Fibroblast of upper back skin (primary cell): ENCODE measurements at regions not wholly inside any gene's neighbourhood (a gene's known extent, or its start where the extent isn't known, plus 50 kb on each side); places are given as distances from the start of the nearest gene placed in this dataset.
"Not testable (repeated sequence)": the region's sequence is repeated elsewhere in the genome, so short reads cannot be mapped to it uniquely, and the experiment has no call there.

Experiments used
- DNase-seq: peaks from one replicate; pipeline ENCODE4 v3.0.0-alpha.2; 2013

DNA sequence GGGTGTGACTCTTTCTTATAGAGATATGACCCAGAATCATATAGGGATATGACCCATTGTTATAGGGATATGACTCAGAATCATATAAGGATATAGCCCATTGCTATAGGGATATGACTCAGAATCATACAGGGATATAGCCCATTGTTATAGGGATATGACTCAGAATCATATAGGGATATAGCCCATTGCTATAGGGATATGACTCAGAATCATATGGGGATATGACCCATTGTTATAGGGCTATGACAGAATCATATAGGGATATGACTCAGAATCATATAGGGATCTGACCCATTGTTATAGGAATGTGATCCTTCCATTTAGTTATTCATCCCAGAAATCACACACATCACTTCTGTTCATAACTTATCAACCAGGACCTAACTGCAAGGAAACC, 312.2 kb upstream of the ADARB2 start:
- DNase-seq = no peak

DNA sequence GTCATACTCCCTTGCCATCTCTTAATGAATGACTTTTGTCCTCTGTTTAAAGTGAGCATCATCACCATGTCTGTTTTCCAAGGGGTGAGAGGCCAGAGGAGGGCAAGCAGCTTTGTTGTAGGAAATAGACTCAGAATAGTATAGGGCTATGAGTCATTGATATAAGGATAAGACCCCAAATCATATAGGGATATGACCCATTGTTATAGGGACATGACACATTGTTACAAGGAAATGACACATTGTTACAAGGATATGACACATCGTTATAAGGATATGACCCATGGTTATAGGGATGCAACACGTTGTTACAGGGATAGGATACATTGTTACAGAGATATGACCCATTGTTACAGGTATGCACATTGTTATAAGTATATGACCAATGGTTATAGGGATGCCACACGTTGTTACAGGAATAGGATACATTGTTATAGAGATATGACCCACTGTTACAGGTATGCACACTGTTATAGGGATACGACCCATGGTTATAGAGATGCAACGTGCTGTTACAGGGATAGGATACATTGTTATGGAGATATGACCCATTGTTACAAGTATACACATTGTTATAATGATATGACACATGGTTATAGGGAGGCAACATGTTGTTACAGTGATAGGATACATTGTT, 311.1 kb upstream of the ADARB2 start:
- DNase-seq = no peak

DNA sequence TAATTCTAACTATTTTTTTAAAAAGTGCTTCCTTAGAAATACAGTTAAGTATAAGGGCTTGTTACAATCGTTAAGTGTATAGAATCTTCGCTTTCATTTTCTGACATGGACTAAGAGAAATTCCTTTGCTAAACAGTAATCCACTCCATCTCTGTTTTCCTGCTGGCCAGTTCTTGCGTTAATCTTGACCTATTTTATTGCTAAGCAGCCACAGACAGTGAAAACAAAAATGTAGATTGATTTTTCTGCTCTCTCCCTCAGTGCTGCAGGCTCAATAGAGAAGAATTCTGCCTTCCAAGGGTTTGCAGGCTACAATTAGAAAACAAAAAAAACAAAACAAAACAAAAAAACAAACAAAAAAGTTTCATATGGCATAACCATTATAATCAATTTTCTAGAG, 310.4 kb upstream of the ADARB2 start:
- no peak for DNase-seq

- no peak for DNase-seq
These were observed 306.1 kb upstream of the ADARB2 start for GRCh38 chr10:2043379-2043778.

DNA sequence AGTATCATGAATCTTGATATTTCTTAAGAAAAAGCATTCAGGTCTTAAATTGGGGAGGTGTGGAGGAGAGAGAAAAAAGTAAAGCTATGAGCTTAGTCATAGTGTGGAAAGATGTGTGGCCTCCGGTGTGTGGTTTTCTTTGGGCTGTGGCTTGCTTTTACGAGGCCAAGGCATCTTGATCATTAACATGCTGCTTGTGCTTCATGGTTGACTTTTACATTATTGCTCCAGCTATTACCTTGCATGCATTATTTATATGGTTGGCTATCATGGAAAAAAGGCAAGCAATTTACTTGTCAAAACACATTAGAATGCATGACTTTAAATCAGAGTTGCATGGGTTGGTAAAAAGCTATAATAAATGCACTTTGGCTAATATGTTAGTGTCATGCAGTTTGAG, 300.7 kb upstream of the ADARB2 start:
- no peak for DNase-seq

DNA sequence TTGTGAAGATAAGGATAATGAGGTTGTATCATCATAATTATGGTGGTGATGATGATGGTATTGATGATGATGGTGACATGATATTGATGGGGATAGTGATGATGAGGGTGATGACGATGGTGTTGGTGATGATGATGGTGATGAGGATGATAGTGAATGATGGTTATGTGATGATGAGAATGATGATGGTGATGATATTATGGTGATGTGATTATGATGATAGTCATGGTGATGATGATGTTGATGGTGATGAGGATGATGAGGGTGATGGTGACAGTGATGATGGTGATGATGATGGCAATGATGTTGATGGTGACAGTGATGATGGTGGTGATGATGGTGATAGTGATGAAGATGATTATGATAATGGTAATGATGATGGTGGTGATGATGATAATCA, 299.9 kb upstream of the ADARB2 start:
- DNase-seq = no peak

DNA sequence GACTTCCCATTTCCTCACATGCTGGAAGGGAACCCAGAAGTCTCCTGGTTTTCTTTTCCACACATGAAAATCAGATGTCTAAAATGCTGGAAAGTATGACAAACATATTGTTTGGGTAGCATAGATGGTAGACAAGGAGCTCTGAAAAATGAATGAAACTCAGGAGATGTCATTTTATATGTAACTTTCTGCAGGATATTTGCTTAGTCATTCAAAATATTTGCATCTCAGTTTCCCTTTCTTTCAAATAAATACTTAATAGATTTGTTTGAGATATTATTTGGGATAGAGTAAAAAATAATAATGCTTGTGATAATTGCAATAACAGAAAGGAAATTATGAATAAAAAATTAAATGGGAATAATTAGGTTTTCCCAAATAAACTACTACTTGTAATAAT, 298.9 kb upstream of the ADARB2 start:
- DNase-seq = no peak

GRCh38 chr10:2030046-2030445, 292.7 kb upstream of the ADARB2 start:
- DNase-seq = no peak

DNA sequence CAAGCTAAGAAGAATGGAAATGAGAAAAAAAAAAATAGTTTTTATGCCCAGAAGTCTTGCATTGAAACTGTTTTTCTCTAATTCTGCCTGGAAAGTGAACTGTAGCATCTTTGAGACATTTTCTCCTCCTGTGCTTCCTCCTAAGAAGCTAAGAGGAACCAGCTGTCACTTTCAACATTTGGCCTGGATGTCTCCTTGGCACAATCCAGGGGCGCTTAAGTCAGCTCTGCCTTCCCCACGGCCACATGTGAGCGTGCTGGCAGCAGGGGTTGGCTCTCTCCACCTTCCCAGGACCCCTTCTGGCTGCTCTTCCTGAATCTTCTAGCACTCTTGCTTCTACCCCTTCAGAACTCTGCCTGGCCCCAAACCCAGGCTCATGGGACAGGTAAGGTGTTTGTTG, 289.6 kb upstream of the ADARB2 start:
- no peak for DNase-seq

GRCh38 chr10:2024750-2025149, 287.4 kb upstream of the ADARB2 start:
- DNase-seq = not testable (repeated sequence)

GRCh38 chr10:2023687-2024086, 286.4 kb upstream of the ADARB2 start:
- no peak for DNase-seq

GRCh38 chr10:2022401-2022800, 285.1 kb upstream of the ADARB2 start:
- DNase-seq = no peak

- no peak for DNase-seq
These were observed 283.5 kb upstream of the ADARB2 start for GRCh38 chr10:2020836-2021235.

DNA sequence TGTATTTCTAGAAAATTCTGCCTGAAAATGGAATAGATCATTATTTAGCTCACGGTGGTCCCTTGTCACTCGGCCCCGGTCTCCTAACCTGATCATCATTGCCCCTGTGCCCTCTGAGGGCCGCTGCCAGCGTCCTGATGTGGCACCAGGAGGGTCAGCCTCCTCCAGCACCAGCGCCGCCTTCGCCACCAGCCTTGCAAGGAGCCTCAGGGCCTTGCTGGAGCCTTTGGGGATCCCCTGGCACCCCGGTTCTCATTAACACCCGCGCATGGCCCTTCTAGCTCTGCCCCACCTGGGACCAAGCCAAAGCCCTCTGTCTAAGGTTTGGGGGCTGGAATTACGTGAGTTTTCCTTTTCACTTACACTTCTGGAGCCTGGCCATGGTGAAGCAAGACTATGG, 282.5 kb upstream of the ADARB2 start:
- no peak for DNase-seq

DNA sequence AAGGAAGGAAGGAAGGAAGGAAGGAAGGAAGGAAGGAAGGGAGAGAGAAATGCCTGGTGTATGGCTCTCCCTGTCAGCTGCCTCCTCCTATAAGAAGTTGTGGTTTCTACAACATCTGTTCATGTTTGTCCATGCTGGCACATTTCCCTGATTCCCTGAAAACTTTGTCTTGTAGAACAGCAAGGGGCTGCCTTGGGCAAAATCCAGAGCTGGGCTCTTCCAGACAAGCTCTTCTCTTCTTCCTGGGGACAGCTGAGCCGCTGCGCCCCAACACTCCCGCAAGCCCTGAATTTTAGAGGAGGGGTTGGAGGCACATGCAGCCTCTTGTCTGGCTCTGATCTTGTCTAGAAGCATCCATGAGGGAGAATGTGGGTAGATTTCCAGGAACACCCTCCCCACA, 282.0 kb upstream of the ADARB2 start:
- no peak for DNase-seq

DNA sequence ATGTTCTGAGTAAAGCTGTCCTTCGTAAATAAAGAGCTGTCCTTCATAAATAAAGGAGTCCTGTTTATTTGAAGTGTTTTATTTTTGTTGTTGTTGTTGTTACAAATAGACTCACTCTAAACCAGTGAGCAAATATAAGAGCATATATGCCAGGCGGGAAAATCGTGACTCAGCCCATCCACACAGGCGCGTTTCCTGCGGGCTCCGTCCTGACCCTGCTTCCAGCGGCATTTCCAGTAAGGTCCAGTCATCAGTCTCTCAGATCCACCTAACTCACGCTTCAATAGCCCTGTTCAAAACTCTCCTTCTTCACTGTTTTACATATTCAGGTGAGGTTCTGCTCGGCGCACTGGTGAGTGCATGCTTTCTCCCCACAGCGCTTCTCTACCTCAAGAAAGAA, 277.2 kb upstream of the ADARB2 start:
- DNase-seq = no peak

DNA sequence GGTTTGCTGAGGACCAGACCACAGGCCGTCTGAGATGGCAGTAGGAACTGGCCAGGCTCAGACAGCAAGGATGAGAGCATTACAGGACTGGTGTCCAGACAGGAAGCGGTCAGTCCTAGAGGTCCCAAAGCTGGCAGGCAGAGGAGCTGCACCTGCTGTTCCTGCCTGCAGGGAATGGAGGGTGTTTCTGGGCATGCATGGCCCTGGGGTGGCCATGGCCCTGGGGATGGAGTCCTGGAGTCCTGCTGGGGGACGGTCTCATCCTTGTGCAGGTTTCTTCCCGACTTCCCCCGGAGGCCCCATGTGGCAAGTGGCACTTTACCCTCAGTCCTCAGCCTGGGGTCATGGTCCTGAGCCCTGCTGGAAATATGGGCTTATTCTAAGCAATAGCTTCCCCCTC, 274.9 kb upstream of the ADARB2 start:
- no peak for DNase-seq

DNA sequence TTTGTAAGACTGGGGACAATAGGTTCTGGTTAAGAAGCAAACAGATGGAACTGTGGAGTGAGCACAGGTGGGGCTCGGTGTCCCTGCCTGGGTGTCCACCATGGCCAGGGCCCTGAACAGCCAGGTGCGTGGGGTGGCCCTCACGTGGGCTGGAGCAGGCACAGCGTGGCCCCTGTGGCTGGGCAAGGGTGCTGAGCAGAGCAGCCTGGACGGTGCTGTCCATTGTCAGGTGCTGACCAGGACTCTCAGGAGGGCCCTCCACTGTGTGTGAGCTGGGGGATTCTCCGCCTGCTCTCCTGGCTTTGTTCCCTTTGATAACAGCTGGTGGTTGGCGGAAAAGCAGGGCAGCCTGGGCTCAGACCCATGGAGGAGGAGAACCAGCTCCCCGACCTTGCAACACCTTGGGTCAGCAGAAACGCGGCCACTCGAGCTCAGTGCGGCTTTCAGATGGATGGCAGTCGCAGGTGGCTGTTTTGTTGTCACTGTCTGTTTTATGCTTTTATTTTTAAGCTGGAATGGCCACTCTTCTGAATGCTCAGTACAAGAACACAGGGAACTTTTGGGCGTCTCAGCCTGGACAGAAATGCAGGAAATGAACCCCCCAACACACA, 273.9 kb upstream of the ADARB2 start:
- DNase-seq = no peak

DNA sequence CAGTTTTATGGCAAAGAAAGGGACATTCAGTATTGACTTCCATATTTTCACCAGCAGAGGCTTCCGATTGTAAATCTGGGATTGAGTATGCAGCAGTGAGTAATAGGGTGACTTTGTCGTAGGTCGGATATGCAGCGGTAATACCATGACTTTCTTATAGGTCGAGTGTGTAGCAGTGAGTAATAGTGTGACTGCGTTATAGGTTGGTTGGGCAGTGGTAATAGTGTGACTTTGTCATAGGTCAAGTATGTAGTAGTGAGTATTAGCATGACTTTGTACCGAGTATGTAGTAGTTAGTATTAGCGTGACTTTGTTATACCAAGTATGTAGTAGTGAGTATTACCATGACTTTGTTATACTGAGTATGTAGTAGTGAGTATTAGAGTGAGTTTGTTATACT, 268.2 kb upstream of the ADARB2 start:
- DNase-seq = no peak

- DNase-seq = no peak
These were observed 255.6 kb upstream of the ADARB2 start for GRCh38 chr10:1992930-1993329.

GRCh38 chr10:1989090-1989489, 251.8 kb upstream of the ADARB2 start:
- DNase-seq = no peak

GRCh38 chr10:1981976-1982375, 244.7 kb upstream of the ADARB2 start:
- no peak for DNase-seq

GRCh38 chr10:1980459-1980858, 243.1 kb upstream of the ADARB2 start:
- DNase-seq = no peak

DNA sequence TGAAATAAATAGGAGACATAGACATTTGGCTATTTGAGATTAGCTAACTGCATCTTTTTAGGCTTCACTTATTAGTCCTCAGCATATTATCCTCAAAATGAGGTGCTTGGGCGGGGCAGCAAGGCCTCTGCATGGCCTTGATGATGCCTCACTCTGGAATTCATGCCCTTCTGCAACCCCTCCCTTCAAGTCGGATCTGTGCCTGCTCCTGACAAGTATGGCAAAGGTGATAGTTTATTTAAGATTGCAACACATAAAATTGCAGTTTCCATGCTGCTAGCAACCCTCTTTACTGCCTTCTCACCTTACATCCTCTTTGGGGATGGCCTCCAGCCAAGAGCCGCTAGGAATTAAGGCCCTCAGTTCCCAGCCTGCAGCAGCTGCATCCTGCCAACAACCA, 241.3 kb upstream of the ADARB2 start:
- no peak for DNase-seq

DNA sequence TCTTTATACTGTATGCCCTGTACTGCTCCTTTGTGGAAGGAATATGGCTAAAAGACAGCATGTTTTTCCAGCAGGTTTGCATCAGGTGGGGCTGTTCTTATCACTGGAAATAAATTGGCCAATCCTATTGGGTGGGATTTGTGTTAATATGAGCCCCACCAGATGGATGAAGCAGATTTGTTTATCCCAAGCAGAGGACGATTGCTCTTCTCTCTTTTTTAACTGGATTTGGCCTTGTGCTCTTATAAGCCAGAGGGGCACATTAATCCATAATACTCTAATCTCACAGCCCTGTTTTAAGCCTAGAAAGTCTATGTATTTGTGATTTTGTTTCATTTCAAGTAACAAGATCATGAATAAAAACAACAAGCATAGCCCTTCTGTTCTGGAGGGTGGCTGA, 240.1 kb upstream of the ADARB2 start:
- DNase-seq = no peak
